ENCODE measurements at regions not wholly inside any gene's neighbourhood (a gene's known extent, or its start where the extent isn't known, plus 50 kb on each side); places are given as distances from the start of the nearest gene placed in this dataset.

- TF ChIP-seq POLR2A (IDR thresholded peaks at IDR 0.05): no peak
- TF ChIP-seq, protein P1, sequence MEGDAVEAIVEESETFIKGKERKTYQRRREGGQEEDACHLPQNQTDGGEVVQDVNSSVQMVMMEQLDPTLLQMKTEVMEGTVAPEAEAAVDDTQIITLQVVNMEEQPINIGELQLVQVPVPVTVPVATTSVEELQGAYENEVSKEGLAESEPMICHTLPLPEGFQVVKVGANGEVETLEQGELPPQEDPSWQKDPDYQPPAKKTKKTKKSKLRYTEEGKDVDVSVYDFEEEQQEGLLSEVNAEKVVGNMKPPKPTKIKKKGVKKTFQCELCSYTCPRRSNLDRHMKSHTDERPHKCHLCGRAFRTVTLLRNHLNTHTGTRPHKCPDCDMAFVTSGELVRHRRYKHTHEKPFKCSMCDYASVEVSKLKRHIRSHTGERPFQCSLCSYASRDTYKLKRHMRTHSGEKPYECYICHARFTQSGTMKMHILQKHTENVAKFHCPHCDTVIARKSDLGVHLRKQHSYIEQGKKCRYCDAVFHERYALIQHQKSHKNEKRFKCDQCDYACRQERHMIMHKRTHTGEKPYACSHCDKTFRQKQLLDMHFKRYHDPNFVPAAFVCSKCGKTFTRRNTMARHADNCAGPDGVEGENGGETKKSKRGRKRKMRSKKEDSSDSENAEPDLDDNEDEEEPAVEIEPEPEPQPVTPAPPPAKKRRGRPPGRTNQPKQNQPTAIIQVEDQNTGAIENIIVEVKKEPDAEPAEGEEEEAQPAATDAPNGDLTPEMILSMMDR (IDR thresholded peaks at IDR 0.05): no peak
Observed at GRCh38 chr1:4362314-4363044, 291.9 kb upstream of the AJAP1 start.

Data from tibial nerve (tissue), 3 donors.